GM13977 (cell line): ENCODE measurements at regions not wholly inside any gene's neighbourhood (a gene's known extent, or its start where the extent isn't known, plus 50 kb on each side); places are given as distances from the start of the nearest gene placed in this dataset.

ENCODE experiments used
- DNase-seq: peaks from one replicate; pipeline ENCODE4 v3.0.0; 2012; ENCODE audit warnings: low spot score
- CTCF ChIP-seq: IDR thresholded peaks from 2 replicates; pipeline ENCODE4 v1.5.1; 2012; ENCODE audit warnings: mild to moderate bottlenecking, control low read depth; ENCODE audit not compliant: insufficient read depth; ENCODE audit errors: extremely low read depth, missing control alignments
- in situ Hi-C: fragments of 300-500 bp; cut with MboI; formaldehyde crosslinking; loops from one replicate; pipeline ENCODE4 v1.12.0; 2022; ENCODE audit warnings: low sequenced_read_pairs, low pct_unique_long_range_greater_than_20kb, mixed read lengths, inconsistent platforms; ENCODE audit not compliant: unreplicated experiment

- in situ Hi-C loops, result no loop called here
- TF ChIP-seq CTCF, result no peak
- no peak for DNase-seq
Measured at GRCh38 chr2:49532702-49533101, 378.4 kb upstream of the FSHR start.

GRCh38 chr2:49515996-49516782, 361.9 kb upstream of the FSHR start:
- no peak for DNase-seq
- in situ Hi-C loops, result no loop called here

GRCh38 chr2:49514201-49514600, 359.9 kb upstream of the FSHR start:
- no peak for TF ChIP-seq CTCF
- in situ Hi-C loops, result no loop called here
- no peak for DNase-seq

More at GRCh38 chr2:49515996-49516782, 361.9 kb upstream of the FSHR start:
- TF ChIP-seq CTCF, result no peak

GRCh38 chr2:49490710-49491109, 336.4 kb upstream of the FSHR start:
- peak; percentile 71 for TF ChIP-seq CTCF
- in situ Hi-C loops, result no loop called here
- peak; percentile 39 for DNase-seq

GRCh38 chr2:49487139-49487538, 332.8 kb upstream of the FSHR start:
- TF ChIP-seq CTCF, result no peak
- DNase-seq, result no peak
- in situ Hi-C loops, result no loop called here

GRCh38 chr2:49480520-49480919, 326.2 kb upstream of the FSHR start:
- no peak for DNase-seq
- TF ChIP-seq CTCF, result no peak
- in situ Hi-C loops, result no loop called here
